Nephron (organoid): ENCODE measurements at regions not wholly inside any gene's neighbourhood (a gene's known extent, or its start where the extent isn't known, plus 50 kb on each side); places are given as distances from the start of the nearest gene placed in this dataset.
A peak's percentile ranks its signal among the peaks of the same experiment; 100 is the strongest.

Experiments used
- H3K27ac Mint-ChIP-seq, 3 experiments: 2 replicates each; pipeline ENCODE4 v1.8.0; 2020; ENCODE audit warnings: mixed read lengths in 3 of 3, mild to moderate bottlenecking in 2 of 3, moderate library complexity in 1 of 3
- H3K27me3 Mint-ChIP-seq: 2 replicates; pipeline ENCODE4 v1.8.0; 2021; ENCODE audit warnings: low read depth, mild to moderate bottlenecking, moderate library complexity, mixed read lengths
- H3K36me3 Mint-ChIP-seq: 2 replicates; pipeline ENCODE4 v1.8.0; 2020; ENCODE audit warnings: low read depth, mixed read lengths
- H3K4me1 Mint-ChIP-seq: 2 replicates; pipeline ENCODE4 v1.8.0; 2020; ENCODE audit warnings: mixed read lengths
- H3K4me3 Mint-ChIP-seq, 3 experiments: 2 replicates each; pipeline ENCODE4 v1.8.0; 2020; ENCODE audit warnings: mild to moderate bottlenecking in 3 of 3, mixed read lengths in 3 of 3, moderate library complexity in 2 of 3
- H3K9me3 Mint-ChIP-seq: 2 replicates; pipeline ENCODE4 v1.8.0; 2020; ENCODE audit warnings: mixed read lengths
- TF ChIP-seq, protein P1 (sequence below), 3 experiments: fragments of 200-600 bp; sonication (generic); IDR thresholded peaks; one replicate each; pipeline ENCODE4 v1.5.0; 2021; ENCODE audit warnings: antibody characterized with exemption in 3 of 3; ENCODE audit not compliant: unreplicated experiment in 3 of 3

DNA sequence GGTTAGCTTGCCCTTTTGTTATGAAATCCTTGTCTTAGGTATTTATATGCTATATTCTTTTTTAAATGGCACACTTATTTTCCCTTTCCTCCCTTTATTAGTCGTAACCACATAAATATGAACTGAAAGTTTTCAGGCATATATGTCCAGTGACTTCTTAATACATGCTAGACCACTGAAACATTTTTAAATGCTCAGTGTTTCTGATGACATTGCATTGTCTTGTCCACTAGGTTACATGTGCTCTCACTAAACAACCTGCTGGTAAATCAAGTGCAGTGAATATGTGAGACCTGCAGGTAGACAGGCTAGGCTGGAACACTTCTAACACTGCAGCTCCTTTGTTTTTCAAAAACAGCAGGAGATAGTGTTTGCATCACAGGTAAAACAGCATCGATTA, 332.6 kb upstream of the DACH1 start:
- H3K27me3 Mint-ChIP-seq, result peaks cover 5% of the 10 kb centered on the region
- TF ChIP-seq, protein P1, sequence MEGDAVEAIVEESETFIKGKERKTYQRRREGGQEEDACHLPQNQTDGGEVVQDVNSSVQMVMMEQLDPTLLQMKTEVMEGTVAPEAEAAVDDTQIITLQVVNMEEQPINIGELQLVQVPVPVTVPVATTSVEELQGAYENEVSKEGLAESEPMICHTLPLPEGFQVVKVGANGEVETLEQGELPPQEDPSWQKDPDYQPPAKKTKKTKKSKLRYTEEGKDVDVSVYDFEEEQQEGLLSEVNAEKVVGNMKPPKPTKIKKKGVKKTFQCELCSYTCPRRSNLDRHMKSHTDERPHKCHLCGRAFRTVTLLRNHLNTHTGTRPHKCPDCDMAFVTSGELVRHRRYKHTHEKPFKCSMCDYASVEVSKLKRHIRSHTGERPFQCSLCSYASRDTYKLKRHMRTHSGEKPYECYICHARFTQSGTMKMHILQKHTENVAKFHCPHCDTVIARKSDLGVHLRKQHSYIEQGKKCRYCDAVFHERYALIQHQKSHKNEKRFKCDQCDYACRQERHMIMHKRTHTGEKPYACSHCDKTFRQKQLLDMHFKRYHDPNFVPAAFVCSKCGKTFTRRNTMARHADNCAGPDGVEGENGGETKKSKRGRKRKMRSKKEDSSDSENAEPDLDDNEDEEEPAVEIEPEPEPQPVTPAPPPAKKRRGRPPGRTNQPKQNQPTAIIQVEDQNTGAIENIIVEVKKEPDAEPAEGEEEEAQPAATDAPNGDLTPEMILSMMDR (IDR thresholded peaks at IDR 0.05; ENCODE audit: unreplicated experiment in 3 of 3), result no peak
- peaks cover 8% of the 10 kb centered on the region for H3K4me1 Mint-ChIP-seq

DNA sequence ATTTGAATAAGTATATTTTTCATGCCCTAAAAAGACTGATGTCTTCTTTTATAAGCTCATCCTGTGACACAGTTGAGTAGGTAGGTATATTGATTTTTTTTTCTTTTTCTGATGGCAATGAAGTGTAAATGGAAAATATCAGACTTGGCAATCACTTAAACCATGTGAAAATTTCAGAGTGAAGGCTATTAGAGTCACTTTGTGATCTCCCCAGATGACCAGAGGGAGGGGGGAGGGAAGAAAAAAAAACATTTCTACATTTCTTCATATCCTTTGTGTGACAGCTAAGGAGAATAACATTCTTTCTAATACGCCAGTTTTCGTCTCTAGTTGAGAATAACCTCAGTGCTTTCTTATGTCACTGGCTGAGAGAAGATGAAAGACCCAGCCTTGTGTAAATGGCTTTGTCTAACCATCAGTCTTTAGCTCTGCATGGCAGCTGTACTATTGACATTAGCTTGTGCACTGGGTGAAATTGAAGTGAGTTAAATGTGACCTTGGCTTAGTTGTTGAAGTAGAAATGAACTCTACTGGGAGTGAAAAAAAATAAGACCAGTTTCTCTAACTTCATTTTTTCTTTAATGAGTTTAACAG, 332.1 kb upstream of the DACH1 start:
- Mint-ChIP-seq H3K27me3 (peaks cover 5% of the 10 kb centered on the region), H3K27ac (no peak overlapping the region), H3K9me3 (no peaks in the 10 kb centered on the region), H3K36me3 (no peaks in the 10 kb centered on the region), H3K4me3 (no peak overlapping the region), H3K4me1 (peaks cover 11% of the 10 kb centered on the region)
- TF ChIP-seq, protein P1 (IDR thresholded peaks at IDR 0.05; ENCODE audit: unreplicated experiment in 3 of 3), result no peak

More for the DNA sequence above, 332.6 kb upstream of the DACH1 start:
- H3K9me3 Mint-ChIP-seq, result no peaks in the 10 kb centered on the region
- H3K27ac Mint-ChIP-seq, result no peak overlapping the region
- no peak overlapping the region for H3K4me3 Mint-ChIP-seq
- H3K36me3 Mint-ChIP-seq, result no peaks in the 10 kb centered on the region

DNA sequence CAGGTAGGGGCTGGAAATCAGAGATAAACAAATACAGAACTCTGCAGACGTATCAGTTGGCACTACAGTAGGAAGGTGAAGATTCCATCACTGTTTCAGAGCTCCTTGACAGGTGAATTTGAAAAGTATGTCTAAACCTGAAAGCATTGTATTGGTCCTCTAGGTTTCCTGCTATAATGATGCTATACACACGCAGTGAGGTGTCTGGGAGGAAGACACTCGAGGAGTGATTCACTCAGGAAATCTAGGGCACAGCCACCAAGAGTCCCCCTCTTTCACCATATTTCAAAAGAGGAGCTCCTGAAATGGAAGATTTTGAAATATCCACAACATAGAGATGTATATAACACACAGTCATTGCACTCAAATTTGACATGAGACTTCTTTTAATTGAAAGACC, 331.0 kb upstream of the DACH1 start:
- TF ChIP-seq, protein P1 (IDR thresholded peaks at IDR 0.05; ENCODE audit: unreplicated experiment in 3 of 3), result no peak
- no peak overlapping the region for H3K27ac Mint-ChIP-seq
- peaks cover 5% of the 10 kb centered on the region for H3K27me3 Mint-ChIP-seq
- no peak overlapping the region for H3K4me3 Mint-ChIP-seq
- no peaks in the 10 kb centered on the region for H3K36me3 Mint-ChIP-seq
- H3K4me1 Mint-ChIP-seq, result peaks cover 11% of the 10 kb centered on the region
- H3K9me3 Mint-ChIP-seq, result no peaks in the 10 kb centered on the region

DNA sequence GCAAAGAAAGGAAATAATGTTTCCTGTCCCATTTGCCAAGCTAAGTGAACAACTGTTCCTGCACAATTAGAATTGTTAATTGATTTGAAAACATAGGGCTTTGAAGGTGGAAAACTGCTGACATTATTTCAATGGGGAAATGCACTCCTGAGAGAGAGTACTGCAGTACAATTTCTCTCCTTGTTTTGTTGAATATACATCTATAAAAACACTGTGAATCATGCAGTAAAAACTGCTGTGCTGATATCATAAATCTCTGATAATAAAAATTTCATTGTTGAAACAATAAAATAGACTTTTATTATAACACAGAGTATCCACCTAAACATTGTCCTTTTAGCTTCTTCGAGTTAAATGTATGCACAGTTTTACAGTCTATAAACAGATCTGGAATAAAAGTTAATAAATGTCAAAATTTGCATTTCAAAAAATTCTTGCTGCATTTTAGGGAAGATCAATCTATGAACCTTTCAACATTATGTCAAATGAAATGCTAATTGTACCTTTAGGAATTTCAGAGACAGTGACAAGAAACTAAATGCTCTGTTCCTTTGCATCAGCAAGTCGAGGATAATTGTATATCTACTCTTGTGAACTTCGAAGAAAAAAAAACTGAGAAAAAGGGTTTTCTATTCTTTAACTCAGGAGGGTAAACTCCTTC, 328.2 kb upstream of the DACH1 start:
- H3K9me3 Mint-ChIP-seq, result no peaks in the 10 kb centered on the region
- H3K4me3 Mint-ChIP-seq, result no peak overlapping the region
- H3K4me1 Mint-ChIP-seq, result peaks cover 11% of the 10 kb centered on the region
- peak overlapping the region; percentile 88 to 97 (median 88) for H3K27ac Mint-ChIP-seq
- TF ChIP-seq, protein P1 (IDR thresholded peaks at IDR 0.05; ENCODE audit: unreplicated experiment in 3 of 3), result no peak
- peaks cover 5% of the 10 kb centered on the region for H3K27me3 Mint-ChIP-seq
- H3K36me3 Mint-ChIP-seq, result no peaks in the 10 kb centered on the region

DNA sequence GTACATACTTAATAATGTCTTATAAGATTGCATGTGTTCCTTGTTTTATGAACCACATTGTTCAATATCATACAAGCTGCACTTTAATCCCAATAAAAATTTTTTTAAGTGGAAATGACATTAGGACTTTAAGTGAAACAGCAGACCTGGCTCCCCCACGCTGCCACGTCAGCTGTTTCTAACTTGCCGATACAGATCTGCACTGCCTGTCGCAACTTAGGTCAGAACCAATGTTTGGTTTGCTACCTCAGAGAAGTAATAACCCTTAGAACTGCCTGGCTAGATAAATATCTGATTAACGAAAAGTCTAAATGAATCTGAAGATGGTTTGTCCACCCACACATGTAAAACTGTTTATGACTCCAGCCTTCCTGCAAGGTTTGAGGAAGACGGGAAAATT, 327.5 kb upstream of the DACH1 start:
- Mint-ChIP-seq H3K27me3 (peaks cover 5% of the 10 kb centered on the region), H3K36me3 (no peaks in the 10 kb centered on the region), H3K27ac (peak overlapping the region; percentile 88 to 97 (median 88)), H3K4me1 (peaks cover 11% of the 10 kb centered on the region), H3K4me3 (peak overlapping the region in 1 of 3 experiments; percentile 31), H3K9me3 (no peaks in the 10 kb centered on the region)
- TF ChIP-seq, protein P1 (IDR thresholded peaks at IDR 0.05; ENCODE audit: unreplicated experiment in 3 of 3), result no peak
